ENCODE measurements at regions not wholly inside any gene's neighbourhood (a gene's known extent, or its start where the extent isn't known, plus 50 kb on each side); places are given as distances from the start of the nearest gene placed in this dataset.
"Not testable (repeated sequence)": the region's sequence is repeated elsewhere in the genome, so short reads cannot be mapped to it uniquely, and the experiment has no call there.

GRCh38 chr3:194952841-194953241 lies 267.2 kb downstream of the FAM43A start:
- no peak for DNase-seq

GRCh38 chr3:194953291-194953690 lies 267.6 kb downstream of the FAM43A start:
- no peak for DNase-seq

GRCh38 chr3:194955546-194955945 lies 269.9 kb downstream of the FAM43A start:
- DNase-seq: no peak

- DNase-seq: no peak
These were observed 270.5 kb downstream of the FAM43A start for GRCh38 chr3:194955979-194956696.

GRCh38 chr3:194956697-194957396 lies 271.2 kb downstream of the FAM43A start:
- DNase-seq: no peak

- DNase-seq: no peak
These were observed 272.1 kb downstream of the FAM43A start for GRCh38 chr3:194957743-194958240.

GRCh38 chr3:194959217-194959616 lies 273.5 kb downstream of the FAM43A start:
- DNase-seq: no peak

GRCh38 chr3:194959666-194960065 lies 274.0 kb downstream of the FAM43A start:
- not testable (repeated sequence) for DNase-seq

GRCh38 chr3:194960446-194961032 lies 274.9 kb downstream of the FAM43A start:
- DNase-seq: no peak

GRCh38 chr3:194961149-194961548 lies 275.5 kb downstream of the FAM43A start:
- DNase-seq: no peak

GRCh38 chr3:194961571-194961970 lies 275.9 kb downstream of the FAM43A start:
- DNase-seq: no peak

- DNase-seq: no peak
These were observed 276.4 kb downstream of the FAM43A start for GRCh38 chr3:194962056-194962455.

- peak; percentile 16 for DNase-seq
These were observed 279.1 kb downstream of the FAM43A start for GRCh38 chr3:194964809-194965208.

GRCh38 chr3:194967151-194968117 lies 281.8 kb downstream of the FAM43A start:
- peak; percentile 47 for DNase-seq

GRCh38 chr3:194970066-194970465 lies 284.4 kb downstream of the FAM43A start:
- DNase-seq: no peak

- DNase-seq: no peak
These were observed 285.3 kb downstream of the FAM43A start for GRCh38 chr3:194971009-194971408.

GRCh38 chr3:194971965-194972364 lies 286.3 kb downstream of the FAM43A start:
- DNase-seq: no peak

- no peak for DNase-seq
These were observed 287.0 kb downstream of the FAM43A start for GRCh38 chr3:194972641-194973040.

GRCh38 chr3:194973366-194974000 lies 287.8 kb downstream of the FAM43A start:
- no peak for DNase-seq

- DNase-seq: no peak
These were observed 288.9 kb downstream of the FAM43A start for GRCh38 chr3:194974468-194975135.

GRCh38 chr3:194976049-194976451 lies 290.4 kb downstream of the FAM43A start:
- DNase-seq: no peak

GRCh38 chr3:194976874-194977273 lies 291.2 kb downstream of the FAM43A start:
- DNase-seq: no peak

Measured in NCI-H69 (cell line).